A549 (cell line): ENCODE measurements at regions not wholly inside any gene's neighbourhood (a gene's known extent, or its start where the extent isn't known, plus 50 kb on each side); places are given as distances from the start of the nearest gene placed in this dataset.

ENCODE experiments used
- ATAC-seq, 2 experiments: fragments of 200-7000 bp in 1 of 2; fragments of >200 bp in 1 of 2; cut with Nextera tagmentation in 1 of 2; cut with Tn5 transposase in 1 of 2; 3 replicates each; pipeline versions ENCODE4 v1.8.0 to v1.9.1; 2018 to 2020; ENCODE audit warnings: mild to moderate bottlenecking in 1 of 2, moderate library complexity in 1 of 2
- CTCF ChIA-PET: fragments of 300-600 bp; sonication (Branson Sonifier 250); formaldehyde crosslinking; extraction: SDS; loops from one replicate; lab custom pipeline; 2021; ENCODE audit warnings: antibody characterized with exemption, inconsistent platforms; lab: Yijun Ruan, JAX
- POLR2A ChIA-PET: fragments of 350-600 bp; formaldehyde crosslinking; extraction: SDS; loops from one replicate; lab custom pipeline; 2021; ENCODE audit warnings: antibody characterized with exemption, inconsistent platforms; lab: Yijun Ruan, JAX
- DNase-seq, 2 experiments: peaks; one replicate each; pipeline versions ENCODE4 v3.0.0 to v3.0.0-alpha.2; 2011 to 2016; ENCODE audit warnings: low read depth in 1 of 2, low spot score in 1 of 2
- FAIRE-seq: peaks from 2 replicates; lab custom pipeline; 2011; peaks lifted over from hg19 to GRCh38; lab: Jason Lieb, UNC
- H3K27ac ChIP-seq, 2 experiments: fragments of >200 bp; sonication (Bioruptor Twin); formaldehyde crosslinking; 3 replicates each; pipeline ENCODE4 v1.5.1; 2016 to 2017
- H3K4me1 ChIP-seq: fragments of >200 bp; sonication (Bioruptor Twin); formaldehyde crosslinking; 3 replicates; pipeline ENCODE4 v1.6.1; 2016
- H3K4me2 ChIP-seq: fragments of >200 bp; sonication (Bioruptor Twin); formaldehyde crosslinking; 3 replicates; pipeline ENCODE4 v1.6.1; 2016
- H3K4me3 ChIP-seq: fragments of >200 bp; sonication (Bioruptor Twin); formaldehyde crosslinking; 3 replicates; pipeline ENCODE4 v1.5.1; 2016
- H3K9me3 ChIP-seq: fragments of >200 bp; sonication (Bioruptor Twin); formaldehyde crosslinking; 3 replicates; pipeline ENCODE4 v1.6.1; 2016
- CTCF ChIP-seq: fragments of >200 bp; sonication (Bioruptor Twin); formaldehyde crosslinking; IDR thresholded peaks from 3 replicates; pipeline ENCODE4 v1.5.1; 2016
- EHF ChIP-seq: fragments of 250-450 bp; sonication (Bioruptor Pico); IDR thresholded peaks from 2 replicates; pipeline ENCODE4 v1.5.0; 2020; ENCODE audit warnings: mild to moderate bottlenecking
- ELK1 ChIP-seq: fragments of 150-350 bp; IDR thresholded peaks from 2 replicates; pipeline ENCODE4 v1.6.1; 2014; ENCODE audit warnings: low read depth, mild to moderate bottlenecking, low read length
- ESRRA ChIP-seq: fragments of 150-350 bp; IDR thresholded peaks from 2 replicates; pipeline ENCODE4 v1.6.1; 2014; ENCODE audit warnings: mild to moderate bottlenecking, low read length, borderline replicate concordance
- FOSB ChIP-seq: fragments of 250-450 bp; sonication (Bioruptor Pico); IDR thresholded peaks from 2 replicates; pipeline ENCODE4 v1.5.0; 2020; ENCODE audit warnings: mild to moderate bottlenecking, moderate library complexity
- HOXB13 ChIP-seq: fragments of 250-450 bp; sonication (Bioruptor Pico); IDR thresholded peaks from 2 replicates; pipeline ENCODE4 v1.5.0; 2020; ENCODE audit warnings: low read depth, mild to moderate bottlenecking, moderate library complexity
- JUN ChIP-seq, 2 experiments: fragments of >200 bp; sonication (Bioruptor Twin); formaldehyde crosslinking; IDR thresholded peaks; 2 replicates in 1 of 2; 3 replicates in 1 of 2; pipeline ENCODE4 v1.6.1; 2016 to 2017
- KDM5A ChIP-seq: fragments of 200-600 bp; sonication (generic); IDR thresholded peaks from 2 replicates; pipeline ENCODE4 v1.6.1; 2016; ENCODE audit warnings: antibody characterized with exemption, mild to moderate bottlenecking
- MAX ChIP-seq: IDR thresholded peaks from 2 replicates; pipeline ENCODE4 v1.6.1; 2012
- MAZ ChIP-seq: fragments of 150-350 bp; IDR thresholded peaks from 2 replicates; pipeline ENCODE4 v1.6.1; 2014; ENCODE audit warnings: antibody characterized with exemption, low read depth, low read length, borderline replicate concordance
- POLR2A ChIP-seq: IDR thresholded peaks from 2 replicates; pipeline ENCODE4 v1.6.1; 2012; ENCODE audit warnings: mild to moderate bottlenecking, low read length
- POLR2AphosphoS2 ChIP-seq: conservative IDR thresholded peaks from 2 replicates; pipeline ENCODE4 v1.6.1; 2012; ENCODE audit warnings: low read length, improper control_type of control experiment, inconsistent platforms
- SREBF2 ChIP-seq: fragments of 450-650 bp; IDR thresholded peaks from 2 replicates; pipeline ENCODE4 v1.6.1; 2014; ENCODE audit warnings: mild to moderate bottlenecking, moderate library complexity
- TFCP2L1 ChIP-seq: fragments of 250-450 bp; sonication (Bioruptor Pico); IDR thresholded peaks from 2 replicates; pipeline ENCODE4 v1.5.0; 2021; ENCODE audit warnings: mild to moderate bottlenecking
- TP53 ChIP-seq: fragments of 250-450 bp; sonication (Bioruptor Pico); IDR thresholded peaks from 2 replicates; pipeline ENCODE4 v1.5.0; 2021; ENCODE audit warnings: mild to moderate bottlenecking, moderate library complexity
- USF2 ChIP-seq: fragments of 450-650 bp; IDR thresholded peaks from 2 replicates; pipeline ENCODE4 v1.6.1; 2014; ENCODE audit warnings: antibody characterized with exemption
- WGBS: methylation state at CpG from one replicate; pipeline ENCODE4 v1.1.6; 2017; ENCODE audit errors: missing lambda C conversion rate; 5-methylcytosine and 5-hydroxymethylcytosine counted together

DNA sequence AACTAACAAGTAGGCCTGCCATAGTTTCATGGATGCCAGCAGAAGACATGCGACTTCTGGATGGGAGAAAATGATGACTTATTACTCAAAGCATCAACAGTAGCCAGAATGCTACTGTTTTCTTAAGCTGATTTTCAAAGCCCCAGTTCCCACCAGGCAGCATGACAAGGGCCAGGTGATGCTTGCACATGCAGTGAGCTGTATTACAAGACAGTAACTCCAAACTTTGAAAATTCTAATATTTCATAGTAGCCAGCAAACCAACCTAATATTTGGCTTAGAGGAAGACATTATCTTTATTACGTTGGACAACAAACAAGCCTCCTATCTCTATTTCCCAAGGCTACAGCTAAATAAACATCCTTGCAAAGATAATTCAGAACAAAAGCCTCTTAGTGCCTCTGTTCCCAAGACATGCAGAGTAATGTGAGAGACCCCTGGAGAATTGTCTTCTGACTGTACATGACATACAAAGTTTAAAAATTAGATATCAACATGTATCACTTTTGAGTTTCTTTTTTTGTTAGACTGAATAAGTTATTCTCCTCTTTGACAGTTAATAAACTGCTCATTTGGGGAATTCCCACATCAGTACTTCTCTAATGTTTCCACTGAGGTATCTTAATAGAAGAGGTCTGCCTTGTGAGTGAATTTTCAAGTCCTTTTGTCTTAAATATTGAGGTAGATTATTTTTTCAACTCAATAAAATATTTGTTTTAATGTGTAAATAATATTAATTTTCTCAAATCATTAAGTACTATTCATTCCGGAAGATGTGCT, 367.6 kb upstream of the CWC22 start:
- no peak overlapping the region for H3K4me3 ChIP-seq
- H3K27ac ChIP-seq = no peak overlapping the region
- no peaks in the 10 kb centered on the region for H3K9me3 ChIP-seq
- ATAC-seq = no peak
- DNase-seq = no peak
- CTCF ChIA-PET = interaction anchor here (0.6 kb wide), 1 partner anchor 23 kb away, joined by 3 read pairs; no protein-coding TSS in a partner anchor
- WGBS = 49% methylated on average over 3 of the region's 3 CpGs
- POLR2A ChIA-PET = no interaction called here
- TF ChIP-seq TP53 = no peak
- TF ChIP-seq CTCF = no peak
- no peak for TF ChIP-seq ELK1
- no peak for TF ChIP-seq FOSB (CRISPR knock-in tag)
- TF ChIP-seq JUN (IDR thresholded peaks at IDR 0.05) = no peak
- no peak for TF ChIP-seq POLR2A
- no peak for TF ChIP-seq TFCP2L1 (CRISPR knock-in tag)
- TF ChIP-seq EHF (CRISPR knock-in tag) = no peak
- no peak for TF ChIP-seq MAZ
- no peak for TF ChIP-seq SREBF2
- TF ChIP-seq USF2 = no peak
- TF ChIP-seq HOXB13 (CRISPR knock-in tag) = no peak
- TF ChIP-seq POLR2AphosphoS2 = no peak
- H3K4me2 ChIP-seq = no peak overlapping the region
- H3K4me1 ChIP-seq = no peaks in the 10 kb centered on the region
- FAIRE-seq = no peak

DNA sequence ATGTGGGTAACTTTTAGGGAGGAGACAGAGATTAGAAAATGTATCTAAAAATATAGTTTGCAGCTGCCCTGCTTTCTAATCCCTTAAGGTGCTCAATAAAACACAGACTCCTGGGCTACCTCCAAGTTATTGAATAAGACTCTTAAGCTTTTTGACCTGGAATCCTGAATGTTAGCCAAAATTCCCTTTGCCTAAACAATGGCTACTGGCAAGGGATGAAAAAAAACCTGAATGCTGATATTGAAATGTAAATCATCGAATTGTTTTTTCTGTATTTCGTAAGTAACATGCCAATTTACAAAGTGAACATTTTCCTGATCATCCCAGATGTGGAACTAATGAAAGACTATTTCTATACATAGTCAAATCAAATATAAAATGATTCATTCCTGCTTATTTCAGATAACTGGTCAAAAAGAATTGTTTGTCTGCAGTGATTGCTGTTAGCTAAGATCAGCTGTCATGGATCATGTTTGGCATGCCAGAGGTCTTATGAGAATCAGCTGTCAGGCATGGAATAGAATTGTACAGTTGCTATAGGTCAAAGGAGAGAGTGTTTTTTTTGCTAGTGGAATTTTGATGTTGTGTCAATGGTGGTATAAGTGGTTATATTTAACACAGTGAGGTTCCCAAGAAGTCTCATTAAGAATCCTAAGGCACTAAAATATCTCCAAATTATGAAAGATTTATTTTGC, 363.6 kb upstream of the CWC22 start:
- ATAC-seq (no peak), DNase-seq (no peak), FAIRE-seq (no peak)
- ChIA-PET CTCF (no interaction called here), POLR2A (no interaction called here)
- no peak overlapping the region for H3K27ac ChIP-seq
- no peaks in the 10 kb centered on the region; the same call in 2 of the 3 replicates for H3K4me1 ChIP-seq
- H3K4me2 ChIP-seq = no peak overlapping the region
- 49% methylated on average over 2 of the region's 2 CpGs for WGBS
- H3K4me3 ChIP-seq = no peak overlapping the region
- no peaks in the 10 kb centered on the region for H3K9me3 ChIP-seq
- TF ChIP-seq CTCF = no peak
- TF ChIP-seq TP53 = no peak
- no peak for TF ChIP-seq MAX
- no peak for TF ChIP-seq KDM5A

DNA sequence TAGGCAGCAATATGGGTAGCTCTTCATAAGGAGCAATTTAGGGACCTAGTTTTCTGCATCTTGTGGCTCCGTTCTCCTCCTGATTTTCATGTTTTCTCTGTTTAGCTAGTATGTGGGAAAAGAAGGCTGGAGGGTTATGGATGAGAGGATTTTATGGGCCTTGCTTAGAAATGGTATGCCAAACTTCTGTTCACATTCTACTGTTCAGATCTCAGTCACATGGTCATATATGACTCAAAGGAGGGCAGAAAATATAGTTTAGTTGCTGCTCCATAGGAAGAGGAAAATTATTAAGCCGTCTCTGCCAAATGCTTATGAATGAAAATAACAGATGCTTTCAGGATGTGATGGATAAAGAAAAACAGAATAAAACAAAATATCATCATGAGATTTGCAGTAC, 361.8 kb upstream of the CWC22 start:
- CTCF ChIA-PET = no interaction called here
- no peak overlapping the region for H3K4me2 ChIP-seq
- no peak for ATAC-seq
- no peak for TF ChIP-seq ESRRA
- TF ChIP-seq, all 56 proteins: peak for 0
- no peak for FAIRE-seq
- no peaks in the 10 kb centered on the region for H3K9me3 ChIP-seq
- POLR2A ChIA-PET = no interaction called here
- no peak for DNase-seq
- H3K27ac ChIP-seq = no peak overlapping the region
- no peak overlapping the region for H3K4me3 ChIP-seq
- H3K4me1 ChIP-seq = peaks cover 5% of the 10 kb centered on the region; the same call in 1 of the 3 replicates
- WGBS = 39% methylated on average over 2 of the region's 2 CpGs
